ENCODE measurements at regions not wholly inside any gene's neighbourhood (a gene's known extent, or its start where the extent isn't known, plus 50 kb on each side); places are given as distances from the start of the nearest gene placed in this dataset.

- no peak for TF ChIP-seq CEBPB (IDR thresholded peaks at IDR 0.05)
- TF ChIP-seq ZBTB7A (IDR thresholded peaks at IDR 0.05; ENCODE audit: low read depth), result no peak
- TF ChIP-seq TEAD4 (IDR thresholded peaks at IDR 0.05), result no peak
- TF ChIP-seq EGR1 (IDR thresholded peaks at IDR 0.05), result no peak
- TF ChIP-seq YY1 (IDR thresholded peaks at IDR 0.05; ENCODE audit: low read depth), result no peak
- TF ChIP-seq, protein P1, sequence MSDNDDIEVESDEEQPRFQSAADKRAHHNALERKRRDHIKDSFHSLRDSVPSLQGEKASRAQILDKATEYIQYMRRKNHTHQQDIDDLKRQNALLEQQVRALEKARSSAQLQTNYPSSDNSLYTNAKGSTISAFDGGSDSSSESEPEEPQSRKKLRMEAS (IDR thresholded peaks at IDR 0.05), result no peak
- TF ChIP-seq, protein P2, sequence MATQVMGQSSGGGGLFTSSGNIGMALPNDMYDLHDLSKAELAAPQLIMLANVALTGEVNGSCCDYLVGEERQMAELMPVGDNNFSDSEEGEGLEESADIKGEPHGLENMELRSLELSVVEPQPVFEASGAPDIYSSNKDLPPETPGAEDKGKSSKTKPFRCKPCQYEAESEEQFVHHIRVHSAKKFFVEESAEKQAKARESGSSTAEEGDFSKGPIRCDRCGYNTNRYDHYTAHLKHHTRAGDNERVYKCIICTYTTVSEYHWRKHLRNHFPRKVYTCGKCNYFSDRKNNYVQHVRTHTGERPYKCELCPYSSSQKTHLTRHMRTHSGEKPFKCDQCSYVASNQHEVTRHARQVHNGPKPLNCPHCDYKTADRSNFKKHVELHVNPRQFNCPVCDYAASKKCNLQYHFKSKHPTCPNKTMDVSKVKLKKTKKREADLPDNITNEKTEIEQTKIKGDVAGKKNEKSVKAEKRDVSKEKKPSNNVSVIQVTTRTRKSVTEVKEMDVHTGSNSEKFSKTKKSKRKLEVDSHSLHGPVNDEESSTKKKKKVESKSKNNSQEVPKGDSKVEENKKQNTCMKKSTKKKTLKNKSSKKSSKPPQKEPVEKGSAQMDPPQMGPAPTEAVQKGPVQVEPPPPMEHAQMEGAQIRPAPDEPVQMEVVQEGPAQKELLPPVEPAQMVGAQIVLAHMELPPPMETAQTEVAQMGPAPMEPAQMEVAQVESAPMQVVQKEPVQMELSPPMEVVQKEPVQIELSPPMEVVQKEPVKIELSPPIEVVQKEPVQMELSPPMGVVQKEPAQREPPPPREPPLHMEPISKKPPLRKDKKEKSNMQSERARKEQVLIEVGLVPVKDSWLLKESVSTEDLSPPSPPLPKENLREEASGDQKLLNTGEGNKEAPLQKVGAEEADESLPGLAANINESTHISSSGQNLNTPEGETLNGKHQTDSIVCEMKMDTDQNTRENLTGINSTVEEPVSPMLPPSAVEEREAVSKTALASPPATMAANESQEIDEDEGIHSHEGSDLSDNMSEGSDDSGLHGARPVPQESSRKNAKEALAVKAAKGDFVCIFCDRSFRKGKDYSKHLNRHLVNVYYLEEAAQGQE (IDR thresholded peaks at IDR 0.05; ENCODE audit: low read depth), result no peak
Measured at GRCh38 chr7:9962742-9963141, 1010.9 kb upstream of the PHF14 start.

Measured in Ishikawa (cell line).